LoVo (cell line): ENCODE measurements at regions not wholly inside any gene's neighbourhood (a gene's known extent, or its start where the extent isn't known, plus 50 kb on each side); places are given as distances from the start of the nearest gene placed in this dataset.
"Not testable (repeated sequence)": the region's sequence is repeated elsewhere in the genome, so short reads cannot be mapped to it uniquely, and the experiment has no call there.

Experiments used
- DNase-seq: peaks from one replicate; pipeline ENCODE4 v3.0.0-alpha.2; 2016; ENCODE audit warnings: low spot score

- no peak for DNase-seq
Measured at GRCh38 chr13:94902722-94903407, 190.5 kb upstream of the SOX21 start.

GRCh38 chr13:94901070-94901469 lies 188.7 kb upstream of the SOX21 start:
- no peak for DNase-seq

- DNase-seq: no peak
Measured at GRCh38 chr13:94896719-94897317, 184.5 kb upstream of the SOX21 start.

DNA sequence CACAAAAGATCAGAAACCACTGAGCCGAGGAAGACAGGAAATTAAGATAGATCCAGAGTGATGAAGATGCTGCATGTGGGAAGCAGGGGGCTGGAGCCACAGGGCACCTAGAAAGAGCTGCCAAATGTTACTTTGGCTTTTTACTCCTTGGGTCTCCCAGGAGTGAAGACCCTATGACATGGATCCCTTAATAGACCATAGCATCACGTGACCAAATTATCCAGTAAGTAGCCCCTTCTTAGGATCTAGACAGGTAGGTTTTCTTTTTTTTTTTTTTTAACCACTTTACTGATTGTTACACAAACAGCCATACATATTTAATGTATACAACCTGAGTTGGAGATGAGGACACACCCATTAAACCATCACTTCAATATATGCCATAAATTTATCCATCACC lies 183.9 kb upstream of the SOX21 start:
- no peak for DNase-seq

GRCh38 chr13:94886191-94886590 lies 173.8 kb upstream of the SOX21 start:
- DNase-seq: no peak

GRCh38 chr13:94880463-94880862 lies 168.1 kb upstream of the SOX21 start:
- no peak for DNase-seq

- DNase-seq: no peak
Measured at GRCh38 chr13:94878602-94879165, 166.3 kb upstream of the SOX21 start.

GRCh38 chr13:94864474-94864873 lies 152.1 kb upstream of the SOX21 start:
- no peak for DNase-seq

- no peak for DNase-seq
Measured at GRCh38 chr13:94860981-94861407, 148.6 kb upstream of the SOX21 start.

DNA sequence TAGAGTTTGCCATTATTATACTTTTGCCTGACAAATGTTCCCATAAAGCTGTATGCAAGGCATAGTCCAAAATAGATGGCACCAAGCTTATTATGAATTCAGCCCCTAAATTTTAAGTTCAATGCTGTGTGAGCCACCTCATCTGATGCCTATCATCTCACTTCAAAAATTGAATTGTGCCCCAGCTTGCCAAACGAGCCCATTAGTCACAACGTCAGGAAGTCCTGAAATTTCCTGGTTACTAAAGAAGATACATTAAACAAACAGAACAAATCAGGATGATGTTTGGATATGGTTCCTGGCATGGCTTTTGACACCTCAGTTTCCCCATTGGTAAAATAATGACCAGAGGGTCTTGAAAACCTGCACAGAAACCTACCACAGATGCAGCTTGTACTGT lies 147.5 kb upstream of the SOX21 start:
- DNase-seq: no peak

DNA sequence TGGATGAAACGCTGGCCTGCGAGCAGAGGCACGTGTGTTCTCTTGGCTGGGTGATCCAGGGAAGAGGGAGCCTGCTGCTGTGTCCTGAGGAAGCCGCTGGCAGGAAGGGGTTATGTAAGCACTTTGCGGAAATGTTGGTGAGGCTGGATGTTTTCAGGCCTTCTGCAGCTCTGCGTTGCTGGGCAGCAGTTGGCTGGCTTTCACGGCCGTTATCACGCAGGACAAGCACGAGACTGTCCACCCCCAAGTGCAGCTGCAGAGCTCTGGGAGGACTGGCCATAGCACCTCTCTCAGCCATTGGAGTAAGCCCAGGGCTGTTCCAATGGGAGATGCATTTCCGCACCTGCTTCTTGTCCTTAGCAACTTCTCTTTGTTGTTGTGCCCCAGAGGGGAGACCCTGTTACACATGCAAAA lies 146.9 kb upstream of the SOX21 start:
- no peak for DNase-seq

DNA sequence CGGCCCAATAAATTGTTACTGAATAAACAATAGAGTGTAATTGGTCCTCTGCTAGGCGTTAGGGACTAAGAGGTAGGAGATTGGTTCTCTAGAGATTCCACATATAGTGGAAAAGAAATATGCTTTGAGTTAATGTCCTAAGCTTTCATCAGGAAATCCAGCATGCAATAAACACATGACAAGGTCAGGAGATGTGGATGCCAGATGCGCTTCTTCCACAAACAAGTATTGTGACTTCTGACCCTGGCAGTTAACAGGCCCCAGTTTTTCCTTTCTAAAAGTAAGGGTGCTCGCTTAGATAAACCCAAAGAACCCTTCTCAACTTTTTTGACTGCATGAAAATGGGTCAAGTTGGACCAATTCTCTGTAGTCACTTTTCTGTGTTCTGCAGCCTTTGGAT lies 146.5 kb upstream of the SOX21 start:
- no peak for DNase-seq

DNA sequence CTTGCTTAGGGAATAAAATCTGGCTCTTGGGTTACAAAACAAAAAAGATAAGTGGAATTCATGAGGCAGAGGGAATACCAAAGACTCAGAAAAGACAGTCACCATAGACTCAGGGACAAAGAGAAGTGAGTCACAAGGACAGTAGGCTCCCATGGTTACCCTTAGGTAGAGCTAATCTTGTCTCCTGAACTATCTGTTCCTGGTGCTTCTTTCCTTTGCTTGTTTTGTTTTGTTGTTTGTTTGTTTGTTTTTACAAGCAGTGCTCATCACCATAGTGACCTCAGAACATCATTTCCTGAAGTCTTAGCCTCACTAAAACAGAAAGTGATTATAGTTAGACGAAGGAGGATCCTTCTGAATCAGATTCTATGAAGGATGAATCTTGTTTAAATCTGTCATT lies 142.3 kb upstream of the SOX21 start:
- DNase-seq: no peak

GRCh38 chr13:94851576-94851975 lies 139.2 kb upstream of the SOX21 start:
- no peak for DNase-seq

DNA sequence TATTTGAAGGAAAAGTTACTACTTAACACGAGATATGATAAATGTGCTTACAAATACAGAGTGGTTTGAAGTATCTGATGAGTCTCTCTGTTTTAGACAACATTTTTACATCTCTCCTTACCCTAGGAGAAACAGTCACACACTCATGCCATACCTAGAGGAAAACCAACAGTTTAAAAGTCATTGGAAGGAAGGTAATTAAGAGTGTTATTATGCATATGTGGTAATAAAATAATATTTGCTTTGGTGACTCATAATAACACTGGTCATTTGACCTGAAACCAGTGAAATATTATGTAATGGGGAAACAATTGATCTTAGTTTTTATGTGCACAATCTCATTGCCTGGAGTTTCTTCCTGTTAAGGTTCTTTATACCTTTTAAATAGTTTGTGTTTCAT lies 136.9 kb upstream of the SOX21 start:
- no peak for DNase-seq

GRCh38 chr13:94842901-94843300 lies 130.6 kb upstream of the SOX21 start:
- DNase-seq: no peak

GRCh38 chr13:94837056-94837455 lies 124.7 kb upstream of the SOX21 start:
- not testable (repeated sequence) for DNase-seq

DNA sequence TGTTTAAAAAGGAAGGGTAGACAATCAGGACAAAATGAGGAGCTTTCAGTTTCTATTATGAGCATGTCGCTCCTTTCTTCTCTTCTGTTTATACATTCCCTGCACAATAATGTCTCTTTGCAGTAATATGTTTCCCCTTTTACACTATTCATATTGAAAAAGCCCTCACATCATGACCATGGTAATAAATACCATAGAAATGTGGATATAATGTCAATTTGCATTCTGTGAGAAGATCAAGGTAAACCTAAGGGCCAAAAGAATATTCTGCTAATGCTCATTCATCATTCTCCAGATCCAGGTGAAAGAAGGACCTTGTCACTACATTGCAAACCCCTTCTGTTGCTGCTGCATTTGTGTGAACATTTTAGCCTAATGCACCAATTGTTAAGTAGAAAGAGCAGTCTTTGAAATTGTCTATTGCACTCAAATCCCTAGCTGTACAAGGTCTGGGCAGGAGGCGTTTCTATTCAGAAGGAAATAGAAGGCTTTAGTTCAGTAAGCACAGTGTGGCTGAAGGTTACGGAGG lies 117.6 kb upstream of the SOX21 start:
- no peak for DNase-seq

DNA sequence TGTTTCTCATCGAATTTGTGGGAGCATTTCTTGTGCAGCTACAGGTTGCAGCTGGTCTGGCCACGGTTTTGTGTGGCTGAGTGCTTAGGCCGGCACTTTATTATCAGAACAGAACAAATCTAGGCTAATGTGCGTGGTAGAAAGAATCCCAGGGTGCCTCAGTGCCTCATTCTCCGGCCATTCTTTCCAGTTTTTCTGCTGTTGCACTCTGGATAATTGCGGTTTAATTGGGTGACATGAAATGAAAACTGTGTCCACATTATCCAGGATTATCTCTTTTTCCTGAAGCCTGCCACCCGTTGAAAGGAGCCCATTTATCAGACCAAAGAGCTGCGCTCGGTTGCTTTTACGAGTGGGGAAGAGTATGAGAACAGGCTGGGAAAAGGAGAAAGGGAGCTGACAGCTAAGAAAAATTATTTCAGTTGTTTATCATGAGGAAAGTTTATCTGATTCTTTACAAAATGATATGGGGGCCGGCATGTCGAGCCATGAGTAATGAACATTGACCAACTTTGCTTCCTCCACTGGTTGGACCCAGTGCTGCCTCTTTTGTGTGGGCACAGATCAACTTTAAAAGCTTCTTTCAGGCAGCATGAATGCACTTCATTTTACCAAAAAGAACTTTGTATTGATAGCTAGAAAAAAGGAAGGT lies 117.0 kb upstream of the SOX21 start:
- no peak for DNase-seq

- no peak for DNase-seq
Measured at GRCh38 chr13:94827566-94827965, 115.2 kb upstream of the SOX21 start.

- DNase-seq: no peak
Measured at GRCh38 chr13:94825507-94825906, 113.2 kb upstream of the SOX21 start.

GRCh38 chr13:94824601-94825000 lies 112.3 kb upstream of the SOX21 start:
- DNase-seq: no peak

DNA sequence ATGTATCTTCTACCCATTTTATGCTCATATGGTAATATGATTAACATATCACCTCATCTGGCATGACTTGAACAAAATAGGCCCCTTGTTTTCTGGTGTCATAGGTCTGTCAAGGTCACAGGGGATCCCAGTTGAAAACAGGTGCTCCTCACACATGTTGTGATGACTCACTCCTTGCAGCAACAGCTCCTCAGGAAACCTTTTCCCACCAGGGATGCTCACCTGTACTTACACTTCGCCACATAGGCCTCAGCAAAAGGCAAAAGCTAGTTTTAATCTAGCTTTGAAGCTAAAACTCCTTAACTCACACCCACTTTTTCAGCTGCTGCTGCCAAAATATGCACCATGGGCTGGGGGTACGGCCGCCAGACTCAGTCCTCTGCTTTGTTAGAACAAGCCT lies 110.0 kb upstream of the SOX21 start:
- DNase-seq: no peak
